Stimulated activated naive CD8-positive, alpha-beta T cell treated with anti-CD3 and anti-CD28 coated beads, Interleukin-15, amount 100 ng/mL, for 72 hours (primary cell): ENCODE measurements at regions not wholly inside any gene's neighbourhood (a gene's known extent, or its start where the extent isn't known, plus 50 kb on each side); places are given as distances from the start of the nearest gene placed in this dataset.

Experiments used
- ATAC-seq: fragments of 150-1000 bp; cut with Tn5 transposase; 2 replicates; pipeline ENCODE4 v1.10.0; 2021; ENCODE audit warnings: mild to moderate bottlenecking, moderate library complexity
- DNase-seq, 2 donors: peaks; one replicate each; pipeline ENCODE4 v3.0.0; 2021 to 2022
- H3K27ac Mint-ChIP-seq, 2 donors: one replicate each; pipeline ENCODE4 v1.8.0; 2022; ENCODE audit warnings: mild to moderate bottlenecking in 2 of 2, mixed read lengths in 2 of 2, moderate library complexity in 2 of 2
- H3K27me3 Mint-ChIP-seq: one replicate; pipeline ENCODE4 v1.8.0; 2022; ENCODE audit warnings: mixed read lengths
- H3K4me1 Mint-ChIP-seq: one replicate; pipeline ENCODE4 v1.8.0; 2022; ENCODE audit warnings: mild to moderate bottlenecking, mixed read lengths
- H3K4me3 Mint-ChIP-seq, 2 donors: one replicate each; pipeline ENCODE4 v1.8.0; 2022; ENCODE audit warnings: mild to moderate bottlenecking in 2 of 2, mixed read lengths in 2 of 2, moderate library complexity in 1 of 2
- H3K9me3 Mint-ChIP-seq, 2 donors: one replicate each; pipeline ENCODE4 v1.8.0; 2022; ENCODE audit warnings: mixed read lengths in 2 of 2

GRCh38 chr5:135255461-135256178 lies 143.4 kb downstream of the MACROH2A1 start:
- ATAC-seq: no peak
- Mint-ChIP-seq H3K4me1 (no peaks in the 10 kb centered on the region), H3K27me3 (peaks cover 6% of the 10 kb centered on the region), H3K27ac (no peak overlapping the region), H3K4me3 (no peak overlapping the region), H3K9me3 (peaks cover 8 to 10% of the 10 kb centered on the region in 2 donors)
- no peak for DNase-seq

GRCh38 chr5:135254183-135254582 lies 144.8 kb downstream of the MACROH2A1 start:
- Mint-ChIP-seq H3K9me3 (no peaks in the 10 kb centered on the region), H3K4me1 (no peaks in the 10 kb centered on the region), H3K27me3 (no peaks in the 10 kb centered on the region), H3K27ac (no peak overlapping the region), H3K4me3 (no peak overlapping the region)
- ATAC-seq (no peak), DNase-seq (no peak)

- Mint-ChIP-seq H3K27ac (no peak overlapping the region), H3K27me3 (no peaks in the 10 kb centered on the region), H3K4me3 (no peak overlapping the region), H3K4me1 (no peaks in the 10 kb centered on the region), H3K9me3 (no peaks in the 10 kb centered on the region)
- DNase-seq (no peak), ATAC-seq (no peak)
These were observed 145.3 kb downstream of the MACROH2A1 start for GRCh38 chr5:135253601-135254178.

- no peak for DNase-seq
- H3K4me1 Mint-ChIP-seq: no peaks in the 10 kb centered on the region
- no peak for ATAC-seq
- H3K9me3 Mint-ChIP-seq: no peaks in the 10 kb centered on the region
- H3K4me3 Mint-ChIP-seq: no peak overlapping the region
- H3K27ac Mint-ChIP-seq: no peak overlapping the region
- H3K27me3 Mint-ChIP-seq: no peaks in the 10 kb centered on the region
These were observed 147.9 kb downstream of the MACROH2A1 start for GRCh38 chr5:135251093-135251492.

- Mint-ChIP-seq H3K27me3 (no peaks in the 10 kb centered on the region), H3K4me1 (no peaks in the 10 kb centered on the region), H3K9me3 (no peaks in the 10 kb centered on the region), H3K27ac (no peak overlapping the region), H3K4me3 (no peak overlapping the region)
- ATAC-seq (no peak), DNase-seq (no peak)
These were observed 148.4 kb downstream of the MACROH2A1 start for GRCh38 chr5:135250671-135251070.

- H3K4me1 Mint-ChIP-seq: no peaks in the 10 kb centered on the region
- no peaks in the 10 kb centered on the region for H3K27me3 Mint-ChIP-seq
- ATAC-seq: no peak
- no peak overlapping the region for H3K27ac Mint-ChIP-seq
- H3K9me3 Mint-ChIP-seq: no peaks in the 10 kb centered on the region
- no peak overlapping the region for H3K4me3 Mint-ChIP-seq
- DNase-seq: no peak
These were observed 149.4 kb downstream of the MACROH2A1 start for GRCh38 chr5:135249658-135250057.

- Mint-ChIP-seq H3K4me3 (no peak overlapping the region), H3K27ac (no peak overlapping the region), H3K4me1 (no peaks in the 10 kb centered on the region), H3K9me3 (no peaks in the 10 kb centered on the region), H3K27me3 (no peaks in the 10 kb centered on the region)
- DNase-seq (no peak), ATAC-seq (no peak)
These were observed 150.2 kb downstream of the MACROH2A1 start for GRCh38 chr5:135248801-135249231.

GRCh38 chr5:135246923-135247795 lies 151.9 kb downstream of the MACROH2A1 start:
- Mint-ChIP-seq H3K27me3 (no peaks in the 10 kb centered on the region), H3K27ac (peak overlapping the region in 1 of 2 donors; percentile 28), H3K4me1 (no peaks in the 10 kb centered on the region), H3K9me3 (no peaks in the 10 kb centered on the region), H3K4me3 (no peak overlapping the region)
- no peak for DNase-seq
- no peak for ATAC-seq

- Mint-ChIP-seq H3K4me1 (no peaks in the 10 kb centered on the region), H3K4me3 (no peak overlapping the region), H3K27ac (no peak overlapping the region), H3K27me3 (no peaks in the 10 kb centered on the region), H3K9me3 (no peaks in the 10 kb centered on the region)
- ATAC-seq: no peak
- DNase-seq: no peak
These were observed 152.5 kb downstream of the MACROH2A1 start for GRCh38 chr5:135246605-135246922.

GRCh38 chr5:135245521-135246499 lies 153.2 kb downstream of the MACROH2A1 start:
- DNase-seq (no peak), ATAC-seq (no peak)
- no peak overlapping the region for H3K4me3 Mint-ChIP-seq
- H3K4me1 Mint-ChIP-seq: no peaks in the 10 kb centered on the region
- H3K9me3 Mint-ChIP-seq: no peaks in the 10 kb centered on the region
- no peaks in the 10 kb centered on the region for H3K27me3 Mint-ChIP-seq
- peak overlapping the region in 1 of 2 donors; percentile 23 for H3K27ac Mint-ChIP-seq

- Mint-ChIP-seq H3K9me3 (no peaks in the 10 kb centered on the region), H3K4me1 (no peaks in the 10 kb centered on the region), H3K27ac (no peak overlapping the region), H3K27me3 (no peaks in the 10 kb centered on the region), H3K4me3 (no peak overlapping the region)
- DNase-seq: peak in 1 of 2 donors; percentile 0
- ATAC-seq: no peak
These were observed 154.4 kb downstream of the MACROH2A1 start for GRCh38 chr5:135244620-135245021.

GRCh38 chr5:135243556-135244285 lies 155.3 kb downstream of the MACROH2A1 start:
- Mint-ChIP-seq H3K27ac (no peak overlapping the region), H3K9me3 (no peaks in the 10 kb centered on the region), H3K4me3 (no peak overlapping the region), H3K27me3 (no peaks in the 10 kb centered on the region), H3K4me1 (no peaks in the 10 kb centered on the region)
- DNase-seq (no peak), ATAC-seq (no peak)

- Mint-ChIP-seq H3K4me3 (no peak overlapping the region), H3K9me3 (no peaks in the 10 kb centered on the region), H3K27me3 (no peaks in the 10 kb centered on the region), H3K27ac (peak overlapping the region in 1 of 2 donors; percentile 55), H3K4me1 (no peaks in the 10 kb centered on the region)
- ATAC-seq: no peak
- peak in 1 of 2 donors; percentile 3 for DNase-seq
These were observed 156.0 kb downstream of the MACROH2A1 start for GRCh38 chr5:135242866-135243555.
